PFSK-1 (cell line): ENCODE measurements at regions not wholly inside any gene's neighbourhood (a gene's known extent, or its start where the extent isn't known, plus 50 kb on each side); places are given as distances from the start of the nearest gene placed in this dataset.

Source experiments
- FOXP2 ChIP-seq: optimal IDR thresholded peaks from 2 replicates; pipeline ENCODE3; 2011; ENCODE audit warnings: borderline replicate concordance, control low read depth, inconsistent platforms; ENCODE audit not compliant: insufficient read depth; ENCODE audit errors: extremely low read length, extremely low read depth
- POLR2AphosphoS5 ChIP-seq: IDR thresholded peaks from 2 replicates; pipeline ENCODE4 v1.6.1; 2012; ENCODE audit warnings: low read depth, mild to moderate bottlenecking, control low read depth, low read length, moderate library complexity
- REST ChIP-seq, 2 experiments: IDR thresholded peaks; 2 replicates each; pipeline versions ENCODE4 v1.6.1 to v1.8.0; 2011 to 2012; ENCODE audit warnings: low read depth in 2 of 2, low read length in 2 of 2, control low read depth in 1 of 2, inconsistent platforms in 1 of 2, mild to moderate bottlenecking in 1 of 2, moderate library complexity in 1 of 2; ENCODE audit not compliant: insufficient read depth in 1 of 2
- SIN3A ChIP-seq: IDR thresholded peaks from 2 replicates; pipeline ENCODE4 v1.6.1; 2012; ENCODE audit warnings: mild to moderate bottlenecking, low read length, moderate library complexity, borderline replicate concordance; ENCODE audit not compliant: insufficient read depth
- TAF1 ChIP-seq: IDR thresholded peaks from 2 replicates; pipeline ENCODE4 v1.6.1; 2012; ENCODE audit warnings: low read length, control low read depth, borderline replicate concordance; ENCODE audit not compliant: insufficient read depth

- TF ChIP-seq SIN3A: no peak
- TF ChIP-seq TAF1: no peak
- no peak for TF ChIP-seq POLR2AphosphoS5
- no peak for TF ChIP-seq FOXP2
- no peak for TF ChIP-seq REST (IDR thresholded peaks at IDR 0.05; ENCODE audit: insufficient read depth in 1 of 2, low read depth in 2 of 2, low read length in 2 of 2)
Measured at GRCh38 chr14:45519766-45520165, 266.8 kb upstream of the MIS18BP1 start.
